ENCODE measurements at regions not wholly inside any gene's neighbourhood (a gene's known extent, or its start where the extent isn't known, plus 50 kb on each side); places are given as distances from the start of the nearest gene placed in this dataset.

DNA sequence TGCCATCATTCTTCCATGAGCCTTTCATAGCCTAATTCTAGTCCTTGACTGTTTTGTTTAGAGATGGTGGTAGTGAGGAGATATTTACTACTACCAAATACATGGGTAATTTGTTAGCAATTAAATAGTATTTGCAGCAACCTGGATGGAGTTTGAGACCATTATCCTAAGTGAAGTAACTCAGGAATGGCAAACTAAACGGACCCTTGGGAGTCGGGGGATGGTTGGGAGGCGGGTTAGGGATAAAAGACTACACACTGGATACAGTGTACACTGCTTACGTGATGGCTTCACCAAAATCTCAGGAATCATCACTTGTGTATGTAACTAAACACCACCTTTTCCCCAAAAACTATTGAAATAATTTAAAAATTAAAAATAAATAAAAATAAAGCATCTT is 809.2 kb upstream of the ZNF608 start:
- in situ Hi-C loops (cut with HindIII; ENCODE audit: low pct_unique_long_range_greater_than_20kb, low sequenced_read_pairs): no loop called here
- no peak for DNase-seq (ENCODE audit: low read depth)

DNA sequence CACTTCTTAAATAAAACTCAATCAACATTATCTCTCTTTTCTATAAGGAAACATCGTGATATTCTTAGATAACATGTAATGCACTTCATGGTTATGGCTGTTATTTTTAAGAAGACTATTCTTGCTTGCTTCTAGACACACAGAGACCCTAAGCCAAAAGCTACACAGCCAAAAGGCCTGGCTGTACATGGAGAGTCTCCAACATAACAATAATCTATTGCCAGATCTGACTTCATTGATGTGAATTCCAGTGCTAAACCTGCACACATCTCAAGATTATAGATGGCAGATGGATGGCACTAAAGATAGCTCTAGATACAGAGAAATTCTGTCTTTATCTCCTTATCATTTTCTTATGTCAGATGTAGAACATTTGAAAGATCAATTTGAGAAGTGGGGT is 811.6 kb upstream of the ZNF608 start:
- in situ Hi-C loops (cut with HindIII; ENCODE audit: low pct_unique_long_range_greater_than_20kb, low sequenced_read_pairs): no loop called here
- no peak for DNase-seq (ENCODE audit: low read depth)

DNA sequence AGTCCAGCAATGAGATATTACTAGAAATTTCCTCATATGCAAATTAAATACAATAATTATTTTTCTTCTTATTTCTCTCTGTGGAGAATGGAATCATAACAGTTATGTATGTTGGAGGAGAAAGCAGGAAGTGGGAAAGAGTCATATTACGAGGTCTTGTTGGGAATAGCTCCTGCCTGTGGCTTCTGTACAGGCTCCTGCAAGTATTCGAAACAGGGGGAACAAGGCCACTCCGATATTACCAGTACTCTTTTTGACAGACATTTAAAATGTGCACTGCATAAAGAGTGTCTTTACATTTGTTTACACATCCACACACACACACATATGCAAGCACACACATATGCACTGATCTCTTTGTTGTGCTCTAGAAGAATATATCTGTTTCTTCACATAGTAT is 812.0 kb upstream of the ZNF608 start:
- in situ Hi-C loops (cut with HindIII; ENCODE audit: low pct_unique_long_range_greater_than_20kb, low sequenced_read_pairs): no loop called here
- DNase-seq (ENCODE audit: low read depth): no peak

DNA sequence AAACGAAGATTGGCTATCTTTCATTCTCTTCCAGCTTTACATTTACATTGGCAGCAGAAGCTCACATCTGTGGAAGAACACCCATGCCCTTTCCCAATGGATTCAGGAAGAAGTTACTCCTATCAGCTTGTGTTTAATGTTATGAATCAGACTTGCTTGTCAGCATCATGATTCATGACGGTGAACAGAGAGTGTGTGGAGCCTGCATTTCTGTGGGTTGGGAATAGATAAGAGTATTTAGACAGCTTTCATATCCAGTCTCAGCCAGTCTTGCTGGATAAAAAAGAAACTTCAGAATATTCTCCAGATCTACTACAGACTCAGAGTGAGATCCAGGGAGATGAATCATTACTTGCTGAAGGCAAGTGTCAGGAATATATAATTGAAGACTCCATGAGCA is 812.9 kb upstream of the ZNF608 start:
- DNase-seq (ENCODE audit: low read depth): peak; percentile 76
- in situ Hi-C loops (cut with HindIII; ENCODE audit: low pct_unique_long_range_greater_than_20kb, low sequenced_read_pairs): no loop called here

DNA sequence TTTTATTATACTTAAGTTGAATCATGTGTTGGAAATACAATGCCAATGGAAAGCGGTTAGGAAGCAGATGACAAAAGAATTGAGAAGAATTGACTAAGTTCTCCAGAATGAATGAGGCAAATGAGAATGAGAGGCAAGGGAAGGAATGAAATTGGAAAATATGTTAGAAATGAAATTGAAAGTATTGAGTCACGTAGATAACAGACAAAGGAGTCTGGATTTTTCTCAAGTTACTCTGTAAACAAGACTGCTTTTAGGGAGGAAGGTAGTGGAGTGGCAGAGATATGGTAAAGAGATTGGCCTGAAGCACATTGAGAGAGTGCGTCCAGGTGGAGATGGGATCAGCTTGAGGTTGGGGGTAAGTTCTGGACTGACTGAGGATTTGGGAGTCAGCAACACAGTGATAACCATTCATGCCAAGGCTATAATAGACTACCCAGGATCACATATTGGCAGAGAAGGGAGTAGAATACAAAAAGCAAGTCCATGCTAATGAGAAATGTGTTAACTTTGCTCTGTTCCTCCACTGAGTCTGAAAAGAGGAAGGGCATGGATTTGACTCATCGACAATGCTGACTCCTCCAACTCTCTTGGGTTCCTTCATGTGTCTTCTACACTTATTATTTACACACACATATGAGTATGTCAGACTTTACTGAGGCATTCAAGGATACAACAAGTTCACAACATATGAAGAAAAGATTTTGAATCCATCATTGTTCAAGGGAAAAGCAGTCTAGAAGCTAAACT is 814.2 kb upstream of the ZNF608 start:
- DNase-seq (ENCODE audit: low read depth): no peak
- in situ Hi-C loops (cut with HindIII; ENCODE audit: low pct_unique_long_range_greater_than_20kb, low sequenced_read_pairs): no loop called here

DNA sequence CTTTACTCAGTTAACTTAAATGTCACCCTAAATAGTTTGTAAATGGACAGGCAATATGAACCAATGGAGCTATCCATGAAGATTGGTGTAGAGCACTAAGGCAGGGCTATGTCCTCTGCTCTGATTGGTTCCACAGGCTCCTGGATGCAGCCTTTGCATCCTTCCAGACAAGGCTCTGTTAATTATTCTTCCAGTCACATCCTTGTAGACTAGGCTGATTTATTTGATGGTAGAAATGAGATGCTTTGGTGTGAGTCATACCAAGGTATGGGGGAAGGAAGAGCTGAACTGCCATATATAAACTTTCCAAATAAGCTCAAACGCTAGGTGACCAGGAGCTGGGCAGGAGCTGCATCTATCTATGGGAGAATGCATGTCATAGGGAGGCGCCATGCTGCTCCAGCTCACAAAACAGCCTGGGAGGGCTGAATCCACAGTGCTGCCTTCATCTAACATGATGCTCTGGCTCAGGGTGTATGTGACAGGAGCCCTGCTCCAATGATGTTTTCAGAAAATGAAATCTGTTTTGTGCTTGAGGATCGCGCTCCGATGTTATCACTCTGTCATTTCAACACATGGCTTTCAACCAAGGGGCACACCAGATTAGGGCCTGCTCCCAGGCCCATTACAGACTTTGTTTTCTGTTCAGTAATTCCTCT is 818.0 kb upstream of the ZNF608 start:
- in situ Hi-C loops (cut with HindIII; ENCODE audit: low pct_unique_long_range_greater_than_20kb, low sequenced_read_pairs): no loop called here
- DNase-seq (ENCODE audit: low read depth): peak; percentile 45

DNA sequence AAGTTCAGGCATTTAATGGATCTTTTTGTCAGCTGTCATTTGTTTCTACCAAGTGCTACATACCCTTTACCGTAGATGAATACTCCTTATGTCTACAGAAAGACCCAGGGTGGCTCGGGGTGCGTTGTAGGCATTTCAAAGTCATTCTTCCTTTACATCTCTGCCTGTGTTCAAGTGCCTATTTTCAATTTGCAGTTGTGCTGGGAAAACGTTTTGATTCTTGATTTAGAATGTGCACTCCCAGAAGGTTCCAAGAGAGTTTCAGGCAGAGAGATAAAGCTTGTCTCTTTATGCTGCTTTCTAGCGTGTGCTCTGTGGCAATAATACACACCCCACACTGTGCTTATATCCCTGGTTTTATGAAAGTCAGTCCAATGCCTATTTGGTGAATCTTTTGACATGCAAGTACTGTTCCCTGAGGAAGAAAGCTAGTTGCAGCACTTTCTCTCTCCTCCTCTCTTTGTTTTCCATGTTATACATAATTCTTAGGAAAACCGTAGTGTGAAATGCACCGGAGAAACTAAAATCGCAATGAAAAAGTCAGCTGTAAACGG is 828.1 kb upstream of the ZNF608 start:
- DNase-seq (ENCODE audit: low read depth): no peak
- in situ Hi-C loops (cut with HindIII; ENCODE audit: low pct_unique_long_range_greater_than_20kb, low sequenced_read_pairs): no loop called here

DNA sequence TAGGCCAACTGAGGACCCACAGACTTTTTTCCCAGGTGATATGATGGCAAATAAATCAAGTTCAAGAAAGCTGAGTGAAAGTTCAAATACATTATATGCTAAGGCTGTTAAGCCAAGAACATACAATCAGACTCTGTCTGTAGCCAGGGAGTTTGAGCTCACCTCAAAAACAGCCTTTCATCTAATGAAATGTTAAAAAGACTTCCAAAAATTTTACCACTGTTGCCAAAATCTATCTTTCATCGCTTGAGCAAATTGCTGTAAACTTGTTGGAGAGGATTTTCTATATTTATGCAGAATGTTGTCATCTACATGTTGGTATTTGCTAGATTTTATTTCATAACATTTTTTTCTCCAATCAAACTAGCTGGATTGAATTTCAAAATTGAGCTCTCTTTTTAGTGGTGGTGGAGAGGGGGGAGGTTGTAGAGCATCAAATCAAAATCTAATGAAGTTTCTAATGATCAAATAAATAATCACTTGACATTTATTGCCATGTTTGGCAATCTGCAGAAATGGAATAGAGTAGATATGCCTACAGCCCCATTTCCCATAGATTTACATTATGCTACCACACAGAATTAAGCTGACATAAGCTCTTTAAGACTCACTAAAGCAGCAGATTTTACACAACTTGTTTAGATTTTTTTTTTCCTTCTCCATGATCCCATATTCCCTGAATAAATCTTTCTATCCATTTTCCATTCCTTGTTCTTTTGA is 828.9 kb upstream of the ZNF608 start:
- in situ Hi-C loops (cut with HindIII; ENCODE audit: low pct_unique_long_range_greater_than_20kb, low sequenced_read_pairs): no loop called here
- no peak for DNase-seq (ENCODE audit: low read depth)

DNA sequence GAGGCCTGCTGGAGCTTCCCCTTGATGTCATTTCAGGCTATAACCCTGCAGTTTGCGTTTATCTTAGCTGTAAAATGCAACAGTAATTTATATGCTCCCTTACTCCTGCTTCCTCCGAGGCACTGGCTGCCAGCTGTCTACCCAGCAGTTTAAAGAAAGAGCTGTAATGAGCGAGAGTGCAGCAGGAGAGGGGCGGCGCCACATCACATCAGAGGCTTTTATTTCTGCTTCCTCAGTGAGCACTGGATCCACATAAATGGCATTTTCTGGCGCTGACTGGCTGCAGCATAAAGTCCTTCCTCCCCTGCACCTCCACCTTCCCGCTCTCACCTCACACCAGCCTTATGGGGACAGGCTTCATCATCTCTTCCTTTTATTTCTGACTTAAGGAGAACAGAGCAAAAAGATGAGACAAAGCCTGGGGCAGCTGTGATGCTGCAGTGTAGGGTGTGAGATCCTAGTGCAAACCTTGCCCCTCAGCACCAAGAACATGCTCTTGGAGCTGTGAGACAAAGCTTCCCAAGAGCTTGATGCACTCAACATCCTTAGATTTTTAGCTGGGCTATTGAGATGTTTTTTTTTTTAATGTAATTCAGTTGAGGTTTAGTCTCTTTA is 829.6 kb upstream of the ZNF608 start:
- in situ Hi-C loops (cut with HindIII; ENCODE audit: low pct_unique_long_range_greater_than_20kb, low sequenced_read_pairs): no loop called here
- no peak for DNase-seq (ENCODE audit: low read depth)

DNA sequence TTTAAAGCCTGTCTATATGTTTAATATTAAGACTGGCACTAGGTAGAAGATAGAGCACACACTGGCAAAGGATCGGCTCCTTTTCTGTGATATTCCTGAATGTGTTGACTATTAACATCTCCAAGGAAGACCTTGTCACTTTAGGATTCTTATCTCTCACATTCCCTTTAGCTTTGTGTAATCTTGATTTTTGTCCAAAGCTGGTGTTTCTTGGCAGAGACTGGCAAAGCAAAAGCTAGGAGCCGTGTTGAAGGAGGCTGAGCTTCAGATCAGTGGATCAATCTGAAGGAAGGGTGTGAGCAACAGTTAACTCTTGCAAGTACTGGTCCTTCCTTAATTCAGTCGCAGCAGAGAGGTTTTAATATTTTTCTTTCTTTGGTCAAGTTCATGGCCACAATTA is 830.4 kb upstream of the ZNF608 start:
- in situ Hi-C loops (cut with HindIII; ENCODE audit: low pct_unique_long_range_greater_than_20kb, low sequenced_read_pairs): no loop called here

DNA sequence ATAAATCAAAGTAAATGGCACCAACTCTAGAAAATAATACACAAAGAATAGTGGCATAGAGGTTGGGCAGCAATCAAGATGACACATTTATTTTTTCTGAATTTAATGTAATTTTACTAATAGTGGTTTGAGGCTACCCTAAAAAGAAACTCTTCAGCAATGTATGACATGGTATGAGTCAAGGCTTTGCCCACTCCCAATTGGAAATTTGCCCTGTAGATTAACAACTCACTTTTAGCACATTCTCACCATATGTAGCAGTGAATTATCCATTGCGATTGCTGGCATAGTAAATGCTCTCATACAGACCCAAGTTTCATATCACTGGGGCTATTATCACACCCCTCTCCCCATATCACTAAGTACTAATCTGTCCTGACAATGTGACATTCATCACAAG is 832.1 kb upstream of the ZNF608 start:
- no peak for DNase-seq (ENCODE audit: low read depth)
- in situ Hi-C loops (cut with HindIII; ENCODE audit: low pct_unique_long_range_greater_than_20kb, low sequenced_read_pairs): no loop called here

More for the DNA sequence above, 830.4 kb upstream of the ZNF608 start:
- DNase-seq (ENCODE audit: low read depth): no peak

DNA sequence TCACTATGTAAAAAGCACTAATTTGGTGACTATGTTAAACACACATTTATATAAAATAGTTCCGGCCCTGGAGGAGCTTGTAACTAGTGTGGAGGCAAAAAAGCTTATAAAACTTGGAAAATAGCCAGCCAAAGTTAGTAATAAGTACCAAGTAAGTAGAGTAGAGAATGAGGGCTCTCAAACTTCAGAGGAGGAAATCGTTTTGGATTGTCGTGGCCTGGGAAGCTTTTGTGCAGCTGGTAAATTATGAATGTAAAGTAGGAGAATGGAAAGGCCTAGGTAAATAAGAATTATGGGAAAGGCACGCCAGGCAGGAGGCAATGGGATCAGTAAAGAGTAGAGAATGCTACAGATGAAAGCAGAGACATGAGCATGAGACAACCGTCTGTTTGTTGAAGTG is 832.7 kb upstream of the ZNF608 start:
- in situ Hi-C loops (cut with HindIII; ENCODE audit: low pct_unique_long_range_greater_than_20kb, low sequenced_read_pairs): no loop called here
- DNase-seq (ENCODE audit: low read depth): no peak

DNA sequence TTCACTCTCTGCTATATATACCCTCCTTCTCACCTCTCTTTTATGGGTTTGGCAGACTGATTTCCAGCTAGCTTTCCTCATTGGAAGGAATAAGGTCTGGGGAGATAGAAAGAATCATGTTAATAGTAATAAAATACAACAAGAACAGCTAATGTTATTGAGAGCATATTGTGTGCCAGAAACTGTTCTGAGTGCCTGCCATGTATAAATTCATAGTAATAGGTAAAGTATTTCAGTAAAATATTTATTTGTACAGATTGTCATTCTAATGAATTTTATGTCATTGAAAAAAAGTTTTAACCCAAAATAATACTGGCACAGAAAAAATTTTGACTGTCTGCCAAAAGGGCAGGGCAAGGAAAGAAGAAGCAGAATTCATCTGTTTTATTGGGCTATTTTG is 834.9 kb upstream of the ZNF608 start:
- in situ Hi-C loops (cut with HindIII; ENCODE audit: low pct_unique_long_range_greater_than_20kb, low sequenced_read_pairs): no loop called here
- no peak for DNase-seq (ENCODE audit: low read depth)

DNA sequence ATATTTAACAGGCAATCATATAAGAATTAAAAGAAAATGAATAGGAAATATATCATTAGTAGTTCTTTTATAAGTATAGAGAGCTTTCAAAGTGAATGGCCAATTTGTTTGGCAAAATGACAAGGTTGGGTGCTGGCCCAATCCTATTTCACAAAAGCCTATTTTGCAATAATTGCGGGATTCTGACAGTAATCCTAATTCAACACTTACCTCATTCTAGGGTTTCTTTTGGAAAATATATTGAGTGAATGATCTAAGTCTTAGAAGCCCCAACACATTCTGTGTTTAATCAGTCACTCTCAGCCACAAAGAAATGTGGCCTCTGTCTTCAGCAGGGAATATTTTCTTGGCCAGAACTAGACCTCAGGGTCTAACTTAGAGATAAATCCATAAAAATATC is 835.9 kb upstream of the ZNF608 start:
- no peak for DNase-seq (ENCODE audit: low read depth)
- in situ Hi-C loops (cut with HindIII; ENCODE audit: low pct_unique_long_range_greater_than_20kb, low sequenced_read_pairs): no loop called here

DNA sequence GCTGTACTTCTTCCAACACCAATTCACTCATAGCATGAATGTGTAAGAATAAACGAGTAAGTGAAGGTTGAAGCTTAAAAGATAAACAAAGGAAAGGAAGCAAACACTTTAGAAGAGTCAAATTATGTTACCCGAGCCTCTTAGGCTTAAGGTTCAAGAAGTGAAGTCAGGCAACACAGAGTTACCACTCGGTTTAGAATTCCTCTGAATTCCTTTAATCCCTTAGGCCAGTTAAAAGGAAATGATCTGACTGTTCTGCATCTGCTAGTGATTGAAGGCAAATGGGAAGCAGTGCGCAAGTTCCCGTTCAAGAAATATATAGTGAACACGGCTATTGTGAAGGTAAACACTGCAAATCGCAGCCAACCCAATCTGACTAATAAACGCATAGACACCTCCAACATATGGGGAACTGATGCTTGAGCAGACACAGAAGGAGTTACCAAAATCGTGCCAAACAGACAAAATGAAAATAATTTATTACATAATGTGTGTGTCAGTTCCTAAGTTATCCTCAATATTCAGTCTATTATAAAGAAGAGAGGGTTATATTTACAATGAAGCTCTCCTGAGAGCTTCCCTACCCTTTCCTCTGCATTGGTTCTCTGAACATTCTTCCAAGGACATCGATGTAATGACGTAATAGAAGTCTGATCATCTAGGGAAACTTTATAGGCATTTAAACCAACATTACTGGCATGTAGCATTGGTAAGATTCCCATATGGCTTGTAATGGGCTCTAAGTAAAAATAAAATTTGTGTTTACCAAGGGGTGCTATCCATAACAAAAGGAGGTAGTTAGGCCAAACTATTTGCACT is 837.1 kb upstream of the ZNF608 start:
- in situ Hi-C loops (cut with HindIII; ENCODE audit: low pct_unique_long_range_greater_than_20kb, low sequenced_read_pairs): no loop called here
- no peak for DNase-seq (ENCODE audit: low read depth)

DNA sequence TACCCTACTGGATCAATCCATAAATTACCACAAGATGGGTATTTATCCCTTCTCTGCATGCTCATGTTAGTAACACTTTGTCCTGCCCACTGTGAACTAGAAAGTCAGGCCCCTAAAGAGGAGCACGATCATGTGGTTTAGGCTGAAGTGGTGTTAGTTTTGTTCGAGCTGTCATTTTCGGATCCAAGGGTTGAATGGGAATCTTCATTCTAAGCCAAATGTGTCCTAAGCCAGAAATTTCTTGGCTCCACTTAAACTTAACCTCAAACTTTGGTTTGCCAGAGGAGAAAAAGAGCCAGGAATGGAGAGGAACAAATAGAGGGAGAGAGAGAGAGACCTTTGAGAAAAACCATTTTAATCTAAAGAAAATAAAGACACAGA is 837.7 kb upstream of the ZNF608 start:
- no peak for DNase-seq (ENCODE audit: low read depth)
- in situ Hi-C loops (cut with HindIII; ENCODE audit: low pct_unique_long_range_greater_than_20kb, low sequenced_read_pairs): no loop called here

DNA sequence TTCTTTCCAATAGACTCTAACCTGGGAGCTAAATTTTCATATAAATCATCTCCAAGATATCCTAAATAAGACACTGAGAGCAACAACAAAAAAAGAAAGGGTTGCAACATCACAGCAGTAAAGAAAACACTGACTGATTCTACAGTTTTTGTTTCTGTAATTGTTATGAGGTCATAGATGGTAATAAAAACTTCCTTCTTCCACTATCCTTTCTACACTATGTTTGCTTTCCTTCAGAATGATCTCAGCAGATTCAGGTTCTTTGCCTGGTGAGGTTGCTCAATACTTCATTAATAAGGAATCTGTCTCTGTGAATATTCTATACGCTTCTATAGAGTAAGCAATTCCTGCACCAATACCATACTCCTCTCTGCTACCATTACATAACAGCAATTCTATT is 835.6 kb upstream of the GRAMD2B start:
- in situ Hi-C loops (cut with HindIII; ENCODE audit: low pct_unique_long_range_greater_than_20kb, low sequenced_read_pairs): no loop called here
- DNase-seq (ENCODE audit: low read depth): no peak

DNA sequence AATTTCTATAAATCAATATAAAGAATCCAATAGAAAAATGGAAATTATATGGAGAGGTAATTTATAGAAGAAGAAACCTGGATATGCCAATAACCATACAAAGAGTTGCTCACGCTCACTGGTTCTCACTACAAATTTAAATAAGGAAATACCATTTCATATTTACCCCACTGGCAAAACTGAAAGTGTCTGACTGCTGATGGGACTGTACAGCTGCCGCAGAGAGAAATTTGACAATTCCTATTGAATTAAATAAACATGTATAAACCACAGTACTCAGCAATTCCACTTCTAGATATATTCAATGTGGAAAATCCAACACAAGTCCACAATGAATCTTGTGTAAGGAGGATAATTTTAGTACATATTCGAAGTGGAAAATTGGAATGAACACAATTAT is 830.4 kb upstream of the GRAMD2B start:
- DNase-seq (ENCODE audit: low read depth): no peak
- in situ Hi-C loops (cut with HindIII; ENCODE audit: low pct_unique_long_range_greater_than_20kb, low sequenced_read_pairs): no loop called here
